Motor neuron (in vitro differentiated cells): ENCODE measurements at regions not wholly inside any gene's neighbourhood (a gene's known extent, or its start where the extent isn't known, plus 50 kb on each side); places are given as distances from the start of the nearest gene placed in this dataset.

Experiments used
- ATAC-seq, 8 experiments: fragments of 200-7000 bp; cut with Tn5 transposase; replicated peaks in 6 of 8; 2 replicates each; pipeline ENCODE4 v1.8.0; 2021; ENCODE audit warnings: mild to moderate bottlenecking in 8 of 8, moderate library complexity in 8 of 8
- H3K27ac ChIP-seq, 2 donors: fragments of 250-450 bp; sonication (Bioruptor Pico); 2 replicates each; pipeline ENCODE4 v1.9.0; 2021; ENCODE audit warnings: antibody characterized with exemption in 2 of 2, mild to moderate bottlenecking in 2 of 2, moderate library complexity in 1 of 2
- H3K4me1 ChIP-seq, 2 donors: fragments of 250-450 bp; sonication (Bioruptor Pico); replicated peaks in 1 of 2; 2 replicates each; pipeline ENCODE4 v1.6.1; 2021; ENCODE audit warnings: antibody characterized with exemption in 2 of 2, mild to moderate bottlenecking in 2 of 2, moderate library complexity in 1 of 2
- H3K4me3 ChIP-seq, 5 donors: fragments of 250-450 bp; sonication (Bioruptor Pico); 2 replicates each; pipeline ENCODE4 v1.9.0; 2021; ENCODE audit warnings: antibody characterized with exemption in 5 of 5, mild to moderate bottlenecking in 5 of 5, moderate library complexity in 4 of 5
- WGBS, 10 experiments: fragments of 450-650 bp; shearing (Covaris generic); methylation state at CpG; one replicate each; pipeline ENCODE4 v1.0.0; 2022; 5-methylcytosine and 5-hydroxymethylcytosine counted together
- in situ Hi-C, 9 experiments: fragments of 400-800 bp; cut with MboI; loops; one replicate each; pipeline ENCODE4 v1.15.0; 2021; ENCODE audit warnings: low sequenced_read_pairs in 9 of 9, low pct_unique_long_range_greater_than_20kb in 2 of 9; ENCODE audit not compliant: unreplicated experiment in 9 of 9

DNA sequence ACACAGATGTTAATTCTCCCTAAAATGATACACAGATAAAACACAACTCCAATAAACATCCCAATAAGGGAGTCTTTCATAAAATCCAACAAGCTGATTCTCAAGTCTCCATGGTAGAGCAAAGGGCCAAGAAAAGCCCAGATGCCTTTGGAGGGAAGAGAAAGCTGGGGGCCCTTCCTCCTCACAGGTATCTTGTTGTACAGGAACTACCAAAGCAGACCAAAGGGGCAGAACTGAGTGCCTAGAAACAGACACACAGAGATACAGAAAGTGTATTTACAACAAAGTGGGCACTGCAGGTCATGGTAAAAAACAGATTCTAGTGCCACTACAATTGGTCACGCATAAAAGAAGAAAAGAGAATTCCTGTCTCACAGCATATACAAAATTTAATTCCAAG lies 87.2 kb upstream of the NSMCE3 start:
- Histone ChIP-seq H3K4me3 (no peak overlapping the region), H3K4me1 (peaks cover 4 to 34% of the 10 kb centered on the region in 2 donors), H3K27ac (no peak overlapping the region)
- in situ Hi-C loops, result no loop called here
- WGBS, 10 experiments, result 44 to 100% (median 96%) methylated on average over 1 of the region's 1 CpG
- no peak for ATAC-seq

DNA sequence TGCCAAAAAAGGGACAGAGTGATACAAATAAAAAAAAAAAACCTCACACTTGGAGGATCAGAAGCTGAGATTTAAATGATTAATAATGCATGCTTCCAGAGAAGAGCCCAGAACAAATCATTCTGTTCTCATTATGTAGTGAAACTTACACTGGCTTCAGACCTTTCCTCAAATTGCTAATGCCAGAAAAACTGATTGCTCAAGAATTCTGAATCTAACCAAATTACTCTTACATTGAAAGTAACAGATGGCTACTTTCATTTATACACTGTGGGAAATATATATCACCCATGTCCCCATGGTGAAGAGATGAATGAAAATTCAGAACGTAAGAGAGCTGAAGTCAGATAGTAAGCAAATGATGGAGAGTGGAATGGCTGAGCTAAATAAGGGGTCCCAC lies 85.9 kb upstream of the NSMCE3 start:
- no peak overlapping the region for H3K4me3 ChIP-seq
- in situ Hi-C loops, result no loop called here
- peaks cover 4 to 29% of the 10 kb centered on the region in 2 donors for H3K4me1 ChIP-seq
- no peak overlapping the region for H3K27ac ChIP-seq
- no peak for ATAC-seq
- 0 to 88% (median 33%) methylated on average over 1 of the region's 1 CpG; no CpG with 5 or more reads in 2 of the 10 experiments for WGBS, 10 experiments

DNA sequence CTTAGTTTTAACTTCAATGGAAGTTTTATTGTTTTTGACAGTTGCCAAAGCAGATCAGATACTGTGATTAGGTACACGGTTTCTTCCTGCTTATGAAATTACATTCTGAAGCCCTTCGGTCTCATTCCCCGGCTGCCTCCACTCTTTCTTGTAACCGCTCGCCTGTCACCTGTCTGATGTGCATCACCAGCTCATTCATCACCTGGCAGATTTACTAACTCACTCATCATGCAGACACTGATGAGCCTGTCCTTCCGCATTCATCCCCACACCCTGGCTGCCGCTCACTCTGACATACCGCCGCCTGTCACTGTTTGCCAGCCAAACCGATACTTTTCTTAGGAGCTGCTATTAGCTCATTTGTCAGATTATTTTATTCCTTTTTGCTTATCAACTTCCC lies 82.8 kb upstream of the NSMCE3 start:
- no peak overlapping the region for H3K4me3 ChIP-seq
- 52 to 100% (median 91%) methylated on average over 3 to 10 of the region's 10 CpGs for WGBS, 10 experiments
- H3K4me1 ChIP-seq, result peaks cover 4 to 14% of the 10 kb centered on the region in 2 donors
- peak in 2 of 8 experiments; percentile 15 to 32 for ATAC-seq
- in situ Hi-C loops, result no loop called here
- H3K27ac ChIP-seq, result no peak overlapping the region

- 6 to 100% (median 94%) methylated on average over 1 to 2 of the region's 2 CpGs; no CpG with 5 or more reads in 2 of the 10 experiments for WGBS, 10 experiments
- Histone ChIP-seq H3K4me3 (no peak overlapping the region), H3K4me1 (peaks cover 6 to 13% of the 10 kb centered on the region in 2 donors), H3K27ac (no peak overlapping the region)
- in situ Hi-C loops, result no loop called here
- ATAC-seq, result peak in 1 of 8 experiments; percentile 61
These were observed 79.6 kb upstream of the NSMCE3 start for GRCh38 chr15:29349196-29349595.

DNA sequence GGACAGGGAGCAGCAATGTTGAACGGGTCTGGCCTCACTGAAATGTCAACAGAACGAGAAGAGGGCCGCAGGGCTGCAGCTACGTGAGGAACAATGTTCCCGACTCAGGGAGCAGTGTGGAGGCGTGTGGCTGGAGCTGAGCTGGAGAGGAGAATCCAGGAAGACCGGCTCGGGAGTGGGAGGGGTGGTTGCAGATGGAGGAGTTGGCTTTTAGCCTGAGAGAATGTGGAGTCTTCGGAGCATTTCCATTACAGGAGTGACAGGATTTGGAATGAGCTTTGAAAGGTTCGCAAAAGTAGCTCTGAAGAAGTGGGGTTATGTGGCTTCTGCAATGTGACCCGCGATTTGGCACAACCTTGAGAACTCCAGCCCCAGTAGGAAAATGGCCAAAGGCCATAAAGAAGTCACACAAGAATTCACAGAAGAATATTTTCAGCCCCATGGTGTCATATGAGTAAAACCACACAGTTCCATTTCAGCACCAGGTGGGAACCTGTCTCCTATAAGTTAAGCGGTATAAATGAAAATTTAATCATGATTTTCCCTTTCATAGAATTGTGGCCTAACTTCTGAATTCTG lies 78.8 kb upstream of the NSMCE3 start:
- WGBS, 10 experiments, result 7 to 100% (median 66%) methylated on average over 1 to 11 of the region's 13 CpGs; no CpG with 5 or more reads in 3 of the 10 experiments
- Histone ChIP-seq H3K27ac (no peak overlapping the region), H3K4me3 (no peak overlapping the region), H3K4me1 (peaks cover 6 to 13% of the 10 kb centered on the region in 2 donors)
- peak in 4 of 8 experiments; percentile 29 to 88 (median 83) for ATAC-seq
- in situ Hi-C loops, result no loop called here

- in situ Hi-C loops, result no loop called here
- peaks cover 6 to 13% of the 10 kb centered on the region in 2 donors for H3K4me1 ChIP-seq
- no peak for ATAC-seq
- no peak overlapping the region for H3K4me3 ChIP-seq
- H3K27ac ChIP-seq, result no peak overlapping the region
- 72 to 100% (median 87%) methylated on average over 1 to 3 of the region's 3 CpGs for WGBS, 10 experiments
These were observed 77.4 kb upstream of the NSMCE3 start for GRCh38 chr15:29346998-29347397.

DNA sequence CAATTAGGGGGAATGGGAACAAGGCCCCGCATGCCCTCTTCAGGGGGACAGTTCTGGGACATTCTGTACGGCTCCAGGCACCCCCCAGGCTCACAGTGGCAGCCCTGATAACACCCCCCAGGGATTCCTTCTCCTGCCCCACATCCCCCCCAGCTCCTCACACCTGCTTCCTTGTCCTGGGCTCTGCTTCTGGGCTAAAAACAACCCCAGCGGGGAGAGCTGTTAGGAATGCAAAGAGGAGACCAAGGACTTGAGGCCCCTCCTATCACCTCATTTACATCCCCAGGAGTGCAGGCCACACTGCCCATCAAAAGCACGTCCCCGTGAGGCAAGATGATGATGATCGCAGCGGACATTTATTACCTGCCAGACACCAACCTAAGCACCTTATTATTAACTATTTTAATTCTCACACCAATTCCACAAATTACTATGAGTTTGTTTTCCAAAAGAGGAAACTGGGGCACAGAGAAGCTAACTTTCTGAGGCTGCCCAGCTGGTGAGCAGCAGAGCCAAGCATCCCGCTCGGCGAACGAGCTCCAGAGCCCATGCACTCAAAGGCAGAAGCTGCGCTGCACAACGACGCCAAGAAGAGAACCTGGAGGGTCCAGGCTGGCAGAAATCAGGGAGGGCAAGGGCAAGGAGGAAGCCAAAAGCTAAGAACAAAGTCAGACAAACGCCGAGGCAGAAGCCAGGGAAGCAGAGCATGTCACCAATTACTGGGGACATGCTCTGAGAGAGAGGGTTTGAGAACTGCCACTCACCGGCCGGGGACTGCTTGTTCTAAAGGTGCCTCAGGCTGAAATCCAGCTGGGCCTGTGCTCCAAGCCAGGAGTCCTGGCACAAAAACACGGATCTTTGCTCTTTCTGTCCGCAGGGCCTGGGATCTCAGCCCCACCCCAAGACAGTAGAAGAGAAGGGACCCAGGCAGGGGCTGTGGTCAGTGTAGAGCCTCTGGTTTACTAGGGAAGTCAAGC lies 76.2 kb upstream of the NSMCE3 start:
- in situ Hi-C loops, result no loop called here
- no peak overlapping the region for H3K27ac ChIP-seq
- peak in 6 of 8 experiments; percentile 16 to 47 (median 24) for ATAC-seq
- H3K4me3 ChIP-seq, result no peak overlapping the region
- peaks cover 6 to 18% of the 10 kb centered on the region in 2 donors for H3K4me1 ChIP-seq
- WGBS, 10 experiments, result 7 to 100% (median 51%) methylated on average over 1 to 13 of the region's 20 CpGs; no CpG with 5 or more reads in 2 of the 10 experiments

GRCh38 chr15:29344474-29344873 lies 74.9 kb upstream of the NSMCE3 start:
- in situ Hi-C loops, result no loop called here
- no peak overlapping the region for H3K4me3 ChIP-seq
- H3K4me1 ChIP-seq, result peaks cover 10 to 24% of the 10 kb centered on the region in 2 donors
- 60% methylated on average over 1 of the region's 3 CpGs; no CpG with 5 or more reads in 9 of the 10 experiments for WGBS, 10 experiments
- ATAC-seq, result no peak
- H3K27ac ChIP-seq, result no peak overlapping the region

DNA sequence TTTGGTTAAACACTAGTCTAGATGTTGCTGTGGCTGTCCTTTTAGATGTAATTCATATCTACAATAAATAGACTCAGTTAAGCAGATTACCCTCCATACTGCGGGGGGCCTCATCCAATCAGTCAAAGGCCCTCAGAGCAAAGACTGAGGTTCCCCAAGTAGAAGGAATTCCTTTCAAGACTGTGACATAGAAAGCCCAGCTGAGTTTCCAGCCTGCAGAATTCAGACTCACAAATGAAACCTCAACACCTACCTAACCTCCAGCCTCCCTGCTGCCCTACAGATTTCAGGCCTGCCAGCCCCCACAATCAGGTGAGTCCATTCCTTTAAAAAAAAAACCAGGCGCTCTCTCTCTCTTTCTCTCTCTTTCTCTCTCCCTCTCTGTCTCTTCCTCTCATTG lies 73.6 kb upstream of the NSMCE3 start:
- in situ Hi-C loops, result no loop called here
- Histone ChIP-seq H3K27ac (no peak overlapping the region), H3K4me3 (no peak overlapping the region), H3K4me1 (peaks cover 13 to 27% of the 10 kb centered on the region in 2 donors)
- ATAC-seq, result no peak
- 40 to 88% (median 83%) methylated on average over 1 to 2 of the region's 2 CpGs; no CpG with 5 or more reads in 3 of the 10 experiments for WGBS, 10 experiments

DNA sequence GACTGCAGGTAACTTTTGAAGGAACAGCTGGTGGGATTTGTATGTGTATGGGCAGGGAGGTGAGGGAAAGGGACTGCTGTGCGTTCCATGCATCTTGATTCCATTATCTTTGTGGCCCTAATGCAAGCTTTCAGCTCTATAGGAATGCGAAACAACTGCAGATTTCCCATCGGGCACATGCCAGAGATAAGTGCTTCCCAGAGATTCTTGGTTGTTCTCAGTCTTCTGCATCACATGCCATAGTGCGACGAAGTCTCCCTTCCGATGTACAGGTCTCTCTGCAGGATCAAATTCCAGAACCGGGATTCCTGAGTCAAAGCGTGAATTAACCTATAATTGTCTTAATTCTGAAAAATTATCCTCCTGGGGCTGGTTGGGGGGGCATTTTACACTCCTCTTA lies 72.6 kb upstream of the NSMCE3 start:
- 50 to 100% (median 76%) methylated on average over 1 to 8 of the region's 8 CpGs; no CpG with 5 or more reads in 2 of the 10 experiments for WGBS, 10 experiments
- in situ Hi-C loops, result no loop called here
- Histone ChIP-seq H3K4me1 (peaks cover 13 to 29% of the 10 kb centered on the region in 2 donors), H3K4me3 (no peak overlapping the region), H3K27ac (no peak overlapping the region)
- no peak for ATAC-seq

GRCh38 chr15:29337156-29337959 lies 67.7 kb upstream of the NSMCE3 start:
- 0 to 100% (median 82%) methylated on average over 1 to 6 of the region's 6 CpGs; no CpG with 5 or more reads in 2 of the 10 experiments for WGBS, 10 experiments
- no peak overlapping the region for H3K4me3 ChIP-seq
- H3K4me1 ChIP-seq, result peaks cover 7 to 16% of the 10 kb centered on the region in 2 donors
- no peak overlapping the region for H3K27ac ChIP-seq
- in situ Hi-C loops, result no loop called here
- peak in 3 of 8 experiments; percentile 49 to 82 (median 54) for ATAC-seq

- ATAC-seq, result no peak
- Histone ChIP-seq H3K4me3 (no peak overlapping the region), H3K27ac (no peak overlapping the region), H3K4me1 (peaks cover 7 to 15% of the 10 kb centered on the region in 2 donors)
- 40 to 100% (median 70%) methylated on average over 2 to 7 of the region's 9 CpGs; no CpG with 5 or more reads in 2 of the 10 experiments for WGBS, 10 experiments
- in situ Hi-C loops, result no loop called here
These were observed 64.9 kb upstream of the NSMCE3 start for GRCh38 chr15:29334544-29334943.
